HG02759 (cell line): ENCODE measurements at regions not wholly inside any gene's neighbourhood (a gene's known extent, or its start where the extent isn't known, plus 50 kb on each side); places are given as distances from the start of the nearest gene placed in this dataset.
"Not testable (repeated sequence)": the region's sequence is repeated elsewhere in the genome, so short reads cannot be mapped to it uniquely, and the experiment has no call there.

Source experiments
- ATAC-seq: cut with Tn5 transposase; IDR thresholded peaks from one replicate; pipeline ENCODE4 v1.9.1; 2021; ENCODE audit warnings: mild to moderate bottlenecking, moderate library complexity; ENCODE audit not compliant: unreplicated experiment

DNA sequence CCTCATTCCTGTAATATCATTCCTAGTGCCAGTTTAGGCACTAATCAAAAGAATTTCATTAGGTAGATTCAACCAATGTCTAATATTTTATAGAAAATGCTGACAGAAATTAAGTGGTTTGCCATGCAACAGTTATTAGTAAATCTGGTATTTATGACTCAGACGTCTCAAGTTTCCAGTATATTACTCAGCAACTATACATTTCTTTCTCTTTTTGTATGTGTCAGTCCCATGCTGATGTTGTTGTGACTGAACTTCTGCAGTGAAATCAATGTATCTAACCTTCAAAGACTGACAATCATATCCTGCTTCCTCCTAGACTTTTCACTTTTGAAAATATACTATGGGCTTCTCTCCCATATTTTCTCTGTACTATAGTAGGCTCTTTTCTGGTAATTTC lies 822.5 kb downstream of the NR2F1-AS1 start:
- no peak for ATAC-seq

DNA sequence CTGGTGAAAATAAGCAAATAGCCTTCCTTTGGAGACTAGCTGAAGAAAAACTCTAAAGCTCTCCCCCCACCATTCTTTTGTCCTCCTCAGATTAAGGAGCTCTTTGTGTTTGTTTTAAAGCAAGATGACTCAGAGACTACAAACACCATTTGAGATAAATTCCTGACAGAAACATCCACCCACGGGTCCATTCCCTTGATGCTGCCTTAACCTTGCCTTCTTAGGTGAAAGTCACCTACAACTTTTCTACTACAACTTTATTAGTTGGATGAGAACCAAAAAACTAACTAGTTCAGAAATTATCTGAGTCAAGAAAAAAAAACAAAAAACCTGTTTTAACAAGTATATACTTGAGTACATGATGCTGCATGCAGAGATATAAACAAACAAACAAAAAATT lies 831.1 kb downstream of the NR2F1-AS1 start:
- ATAC-seq: no peak

DNA sequence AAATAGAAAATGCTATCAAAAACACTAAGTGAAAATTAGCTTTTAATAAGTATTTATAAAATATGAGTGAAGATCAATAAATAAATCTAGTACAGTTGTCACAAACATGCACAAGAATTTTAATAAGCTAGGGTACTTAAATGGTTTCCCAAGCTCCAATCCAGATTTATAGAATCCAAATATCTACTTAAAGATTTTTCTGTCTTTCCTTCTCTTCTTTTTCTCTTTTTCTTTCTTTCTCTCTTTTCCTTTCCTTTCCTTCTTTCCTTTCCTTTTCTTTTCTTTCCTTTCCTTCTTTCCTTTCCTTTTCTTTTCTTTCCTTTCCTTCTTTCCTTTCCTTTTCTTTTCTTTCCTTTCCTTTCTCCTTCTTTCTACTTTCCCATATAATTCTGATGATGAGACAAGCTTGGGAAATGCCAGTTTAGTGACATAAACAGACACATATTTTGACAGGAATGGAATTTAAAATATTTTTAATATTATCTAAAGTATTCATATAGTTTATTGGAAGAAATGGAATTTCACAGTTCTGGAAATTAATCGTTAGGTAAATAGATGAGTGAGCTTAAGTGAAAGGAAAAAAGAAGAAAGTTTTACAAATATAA lies 832.8 kb downstream of the NR2F1-AS1 start:
- no peak for ATAC-seq

DNA sequence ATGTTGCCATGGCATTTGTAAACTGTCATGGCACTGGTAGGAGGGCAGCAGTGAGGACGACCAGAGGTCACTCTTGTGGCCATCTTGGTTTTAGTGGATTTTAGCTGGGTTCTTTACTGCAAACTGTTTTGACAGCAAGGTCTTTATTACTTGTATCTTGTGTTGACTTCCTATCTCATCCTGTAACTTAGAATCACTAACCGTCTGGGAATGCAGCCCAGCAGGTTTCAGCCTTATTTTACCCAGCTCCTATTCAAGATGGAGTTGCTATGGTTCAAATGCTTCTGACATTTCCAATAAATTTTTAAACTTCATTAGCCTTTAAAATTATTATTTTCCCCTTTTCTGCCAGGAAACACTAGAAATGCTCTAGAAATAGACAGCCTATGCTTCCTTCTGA lies 839.1 kb downstream of the NR2F1-AS1 start:
- no peak for ATAC-seq

DNA sequence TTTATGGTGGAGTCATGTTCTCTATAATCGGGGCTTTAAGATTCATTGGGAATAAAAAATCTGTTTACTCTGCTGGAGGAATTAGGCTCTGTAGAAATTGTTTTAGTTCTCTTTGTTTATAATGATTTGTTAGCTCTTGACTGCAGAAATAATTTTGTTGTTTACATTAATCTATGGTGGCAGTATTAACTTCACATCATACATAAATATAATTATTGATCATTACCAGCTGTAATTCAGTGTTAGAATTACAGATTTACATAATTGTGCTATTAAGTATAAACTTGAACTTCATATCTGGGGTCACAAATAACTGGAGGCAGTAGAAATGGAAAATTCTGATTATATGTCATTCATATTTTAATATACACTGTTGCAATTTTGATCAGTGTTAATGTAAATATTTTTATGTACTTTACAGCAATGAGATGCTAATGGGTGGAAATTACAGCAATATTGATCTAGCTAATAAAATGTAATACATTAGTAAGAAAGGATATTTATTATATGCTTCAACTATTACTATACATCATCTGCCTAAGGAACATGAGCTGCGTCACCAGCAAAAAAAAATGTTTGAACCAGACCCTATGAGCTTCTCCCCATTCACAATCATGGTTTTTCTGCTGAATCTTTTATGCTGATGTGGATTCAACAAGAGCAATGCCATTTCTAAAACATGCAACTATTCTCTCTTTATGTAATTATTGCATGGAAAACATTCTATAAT lies 846.6 kb downstream of the NR2F1-AS1 start:
- no peak for ATAC-seq

DNA sequence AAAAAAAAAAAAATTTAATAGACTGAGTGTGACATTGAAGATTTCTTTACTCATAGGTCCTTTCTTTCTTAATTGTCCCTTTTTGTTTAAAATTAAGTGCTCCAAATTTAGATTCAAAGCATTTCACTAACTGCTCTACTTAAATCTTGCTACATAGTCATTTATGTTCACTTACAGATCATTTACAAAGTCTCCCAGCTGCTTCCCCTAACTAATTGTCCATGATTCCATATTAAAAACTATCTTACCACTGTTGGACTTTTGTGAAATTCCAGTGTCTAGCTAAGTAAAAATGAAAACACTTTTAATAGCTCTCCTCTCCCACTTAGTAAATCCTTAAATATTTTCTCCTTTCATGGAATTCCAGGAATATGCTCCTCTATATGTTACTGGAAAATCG lies 850.5 kb downstream of the NR2F1-AS1 start:
- ATAC-seq: no peak

DNA sequence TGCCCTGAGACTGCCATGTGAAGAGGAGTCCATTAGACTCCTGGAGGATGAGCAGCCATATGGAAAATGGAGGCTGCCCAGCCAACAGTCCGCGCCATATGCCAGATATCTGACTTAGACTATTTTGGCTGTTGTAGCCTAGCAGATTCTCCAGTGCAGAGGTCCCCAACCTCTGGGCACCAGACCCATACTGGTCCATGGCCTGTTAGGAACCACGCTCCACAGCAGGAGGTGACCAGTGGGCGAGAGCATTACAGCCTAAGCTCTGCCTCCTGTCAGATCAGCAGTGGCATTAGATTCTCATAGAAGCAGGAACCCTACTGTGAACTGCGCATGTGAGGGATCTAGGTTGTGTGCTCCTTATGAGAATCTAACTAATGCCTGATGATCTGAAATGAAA lies 851.9 kb downstream of the NR2F1-AS1 start:
- ATAC-seq: no peak

DNA sequence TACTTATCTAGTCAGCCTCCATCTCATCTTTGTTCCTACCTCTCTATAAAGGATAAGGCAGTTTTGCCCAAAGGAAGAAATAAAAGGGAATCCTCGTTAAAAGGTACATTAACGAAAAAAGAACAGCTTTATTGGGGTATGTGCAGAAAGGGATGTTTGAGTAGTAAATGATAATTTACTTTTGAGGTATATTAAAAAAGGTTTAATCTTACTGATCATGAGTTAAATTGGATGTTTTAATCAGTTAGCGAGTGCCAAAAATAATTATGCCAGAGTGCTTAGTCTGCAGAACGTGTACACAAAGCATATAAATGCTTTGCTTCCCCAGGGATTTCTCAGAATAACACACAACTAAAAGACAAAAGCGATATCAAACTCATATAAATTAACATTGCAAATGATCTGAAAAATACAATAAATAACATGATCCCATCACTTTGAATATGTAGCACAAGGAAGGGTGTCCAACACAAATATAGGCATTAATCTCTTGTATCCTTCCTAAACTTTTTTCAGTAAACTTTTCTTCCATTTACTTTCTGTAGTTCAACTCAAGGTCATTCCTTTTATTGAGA lies 865.0 kb downstream of the NR2F1-AS1 start:
- no peak for ATAC-seq

DNA sequence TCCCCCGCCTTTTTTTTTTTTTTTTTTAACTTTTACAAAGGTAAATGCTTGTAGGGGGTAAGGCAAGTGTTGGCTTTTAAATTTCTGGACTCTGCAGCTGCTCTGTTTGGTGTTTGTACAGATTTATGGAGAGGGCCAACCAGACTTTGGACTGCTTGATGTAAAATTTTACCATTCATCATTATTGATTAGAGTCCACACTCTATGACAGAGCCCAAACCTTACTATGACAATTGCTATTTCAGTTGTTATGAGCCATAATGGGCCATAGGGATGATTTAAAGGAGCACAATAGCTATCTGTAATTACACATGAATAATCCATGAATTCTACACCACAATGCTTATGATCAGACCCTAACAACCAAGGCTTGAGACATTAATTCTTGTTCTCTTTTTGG lies 867.2 kb downstream of the NR2F1-AS1 start:
- ATAC-seq: no peak

DNA sequence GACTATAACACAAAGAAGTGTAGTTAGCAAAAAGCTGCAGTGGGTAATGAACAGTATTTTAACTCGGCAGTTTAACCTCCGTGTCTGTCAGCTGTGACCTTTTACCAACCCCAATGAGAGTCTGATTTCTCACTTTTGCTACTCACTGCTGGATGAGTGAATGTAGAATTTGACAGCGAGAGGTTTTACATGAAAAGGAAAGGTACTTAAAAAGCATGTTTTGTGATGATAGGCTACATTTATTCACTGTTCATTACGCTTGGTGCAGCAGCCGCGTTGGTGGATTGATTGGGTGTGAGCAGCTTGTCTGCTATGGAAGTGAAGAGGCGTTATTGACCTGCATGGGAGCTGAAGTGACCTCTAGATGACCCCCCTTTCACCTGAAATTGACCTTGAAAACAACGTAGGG lies 867.7 kb downstream of the NR2F1-AS1 start:
- no peak for ATAC-seq

DNA sequence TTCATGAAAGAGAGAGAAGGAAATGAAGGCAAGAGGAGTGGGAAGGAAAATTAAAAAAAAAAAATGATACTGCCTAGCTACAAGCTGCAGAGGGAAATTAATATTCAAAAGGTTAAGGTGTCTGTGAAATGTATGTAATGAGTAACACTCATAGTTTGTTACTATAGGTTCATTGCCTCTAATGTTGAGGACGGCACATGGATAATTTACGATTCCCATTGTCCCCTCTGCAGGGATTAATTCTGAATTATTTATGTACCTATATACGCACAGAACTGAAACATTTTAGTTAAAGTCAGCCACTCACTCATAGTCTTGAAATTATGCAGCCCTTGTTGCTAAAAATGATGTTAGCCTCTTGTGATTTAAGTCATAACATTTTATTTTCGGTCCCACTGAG lies 869.1 kb downstream of the NR2F1-AS1 start:
- no peak for ATAC-seq

DNA sequence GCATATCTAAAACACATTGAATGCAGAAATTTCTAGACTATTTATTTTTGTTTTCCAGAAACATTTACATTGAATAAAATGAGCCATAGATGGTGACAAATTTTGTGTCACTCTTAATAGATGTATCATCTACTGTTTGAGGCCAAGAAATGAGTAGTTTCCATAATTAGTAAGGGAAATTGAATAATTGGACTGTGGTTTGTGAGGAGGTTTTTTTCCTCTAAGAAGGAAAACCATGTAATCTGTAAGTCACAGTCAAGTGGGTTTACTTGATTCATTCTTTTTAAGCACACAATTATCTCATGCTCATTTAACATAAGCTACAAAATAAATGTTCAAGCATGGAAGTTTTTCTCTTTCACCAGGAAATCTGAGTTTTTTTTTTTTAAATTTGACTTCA lies 876.4 kb downstream of the NR2F1-AS1 start:
- no peak for ATAC-seq

DNA sequence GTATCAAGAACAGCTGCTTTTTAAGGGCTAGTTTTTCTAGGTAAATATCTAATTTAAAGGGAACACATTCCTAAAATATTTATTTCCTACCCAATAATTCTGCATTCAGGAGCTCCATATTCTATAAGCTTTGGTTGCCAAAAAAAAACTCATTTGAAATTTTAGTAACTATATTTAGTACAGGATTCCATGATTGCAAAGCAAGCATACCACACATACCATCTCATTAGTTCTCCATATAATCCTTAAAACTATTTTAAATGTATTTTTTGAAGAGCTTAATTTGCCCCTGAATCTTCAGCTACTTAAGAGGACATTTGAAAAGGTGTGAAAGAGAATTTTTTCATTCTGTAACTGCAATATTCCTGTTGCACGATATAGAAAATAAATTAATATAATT lies 877.0 kb downstream of the NR2F1-AS1 start:
- ATAC-seq: no peak

DNA sequence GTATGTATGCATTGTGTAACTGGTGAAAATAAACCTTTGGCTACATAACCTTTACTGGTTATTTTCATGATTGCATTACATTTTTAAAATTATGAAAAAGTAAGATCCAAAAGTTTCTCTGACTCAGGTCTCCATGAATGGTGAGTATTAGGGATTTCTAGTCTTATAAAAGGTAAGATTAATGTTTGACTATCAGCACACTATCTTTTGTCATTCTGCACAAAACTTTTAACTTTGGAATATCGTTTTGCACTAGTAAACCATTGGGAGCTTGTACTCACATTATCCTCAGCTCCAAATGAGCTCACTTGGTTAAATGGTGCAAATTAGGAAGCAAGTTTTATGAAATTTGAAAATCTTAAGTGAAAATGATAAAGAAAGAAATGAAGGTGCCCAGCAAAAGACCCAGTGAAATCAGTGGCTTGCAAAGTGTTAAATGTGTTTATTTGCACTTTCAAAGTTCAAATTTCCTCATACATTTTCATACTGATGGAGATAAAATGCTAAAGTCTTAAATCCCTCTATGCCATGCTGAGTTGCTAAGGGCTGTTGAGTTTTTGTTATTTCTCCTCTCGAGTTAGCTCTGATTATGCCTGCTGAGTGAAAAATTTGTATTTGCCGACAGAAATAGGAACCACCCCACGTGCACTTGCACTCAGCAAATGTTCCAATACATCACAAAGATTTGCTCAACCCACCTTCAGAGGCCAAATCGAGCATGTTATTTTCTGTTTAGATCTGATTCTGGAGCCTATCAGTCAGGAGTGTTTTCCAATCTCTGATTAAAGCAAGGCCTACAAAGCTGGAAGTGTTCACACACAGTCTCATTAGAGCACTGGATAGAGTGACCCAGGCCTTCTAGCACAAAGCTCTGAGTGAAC lies 885.7 kb downstream of the NR2F1-AS1 start:
- ATAC-seq: no peak

DNA sequence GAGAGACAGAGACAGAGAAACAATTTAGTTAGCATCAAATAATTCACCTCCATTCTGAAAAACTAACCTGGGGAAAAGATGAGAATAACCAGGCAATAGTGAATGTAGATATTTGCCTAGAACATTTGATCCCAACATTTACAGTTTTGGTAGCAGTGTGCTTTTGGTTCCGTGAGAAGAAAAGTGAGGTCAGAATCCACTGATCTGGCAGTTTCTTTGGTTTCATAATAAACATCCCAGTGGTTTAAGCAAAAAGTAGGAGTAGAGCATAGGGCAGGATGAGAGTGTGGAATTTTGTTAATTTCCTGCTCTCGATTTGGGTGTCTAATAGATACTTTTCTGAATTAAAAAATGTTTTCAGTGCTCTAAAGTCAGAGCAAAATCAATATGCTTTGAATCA lies 887.0 kb downstream of the NR2F1-AS1 start:
- no peak for ATAC-seq

DNA sequence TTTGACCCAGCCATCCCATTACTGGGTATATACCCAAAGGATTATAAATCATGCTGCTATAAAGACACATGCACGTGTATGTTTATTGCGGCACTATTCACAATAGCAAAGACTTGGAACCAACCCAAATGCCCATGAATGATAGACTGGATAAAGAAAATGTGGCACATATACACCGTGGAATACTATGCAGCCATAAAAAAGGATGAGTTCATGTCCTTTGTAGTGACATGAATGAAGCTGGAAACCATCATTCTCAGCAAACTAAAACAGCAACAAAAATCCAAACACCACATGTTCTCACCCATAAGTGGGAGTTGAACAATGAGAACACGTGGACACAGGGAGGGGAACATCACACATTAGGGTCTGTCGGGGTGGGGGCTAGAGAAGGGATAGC lies 889.1 kb downstream of the NR2F1-AS1 start:
- not testable (repeated sequence) for ATAC-seq

DNA sequence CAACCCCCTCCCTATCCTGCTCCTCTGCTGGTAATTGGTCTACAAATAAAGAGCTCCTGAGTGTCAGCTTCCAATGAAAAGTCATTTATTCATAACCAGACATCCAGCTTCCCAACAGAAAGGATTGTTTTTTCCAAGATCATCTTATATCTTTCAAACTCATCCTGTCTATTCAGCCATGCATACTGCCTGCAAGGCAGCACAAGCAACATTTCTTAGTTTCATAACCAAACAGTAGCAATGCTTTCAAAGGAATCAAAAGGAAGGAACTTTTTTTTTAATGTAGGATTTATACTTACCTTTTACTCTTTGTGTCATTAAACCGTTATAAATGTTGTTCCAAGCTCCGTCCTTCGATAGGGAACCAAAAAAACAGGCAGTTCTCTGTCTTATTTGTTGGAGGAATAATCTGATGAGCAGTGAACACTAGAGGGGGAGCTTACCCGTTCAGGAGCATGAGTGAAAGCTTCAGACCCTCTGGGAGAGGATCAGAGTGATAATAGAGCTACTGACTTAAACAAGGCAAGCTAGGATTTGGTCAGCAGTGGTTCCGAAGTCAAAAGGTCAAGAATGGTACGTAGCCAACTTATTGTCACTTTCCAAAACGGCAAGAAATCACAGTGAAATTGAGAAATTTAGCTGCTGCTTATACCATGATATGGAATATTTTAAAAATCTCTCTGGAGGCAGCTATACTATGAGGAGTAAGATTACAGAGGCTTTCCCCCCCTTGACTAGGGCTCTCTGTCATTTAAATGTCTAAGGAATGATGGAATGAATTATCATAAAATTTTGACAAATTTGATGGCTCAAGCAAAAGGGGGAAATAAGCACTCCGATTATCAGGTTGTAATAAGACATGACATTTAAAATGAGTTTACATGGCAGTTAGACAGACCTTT lies 892.9 kb downstream of the NR2F1-AS1 start:
- ATAC-seq: no peak

DNA sequence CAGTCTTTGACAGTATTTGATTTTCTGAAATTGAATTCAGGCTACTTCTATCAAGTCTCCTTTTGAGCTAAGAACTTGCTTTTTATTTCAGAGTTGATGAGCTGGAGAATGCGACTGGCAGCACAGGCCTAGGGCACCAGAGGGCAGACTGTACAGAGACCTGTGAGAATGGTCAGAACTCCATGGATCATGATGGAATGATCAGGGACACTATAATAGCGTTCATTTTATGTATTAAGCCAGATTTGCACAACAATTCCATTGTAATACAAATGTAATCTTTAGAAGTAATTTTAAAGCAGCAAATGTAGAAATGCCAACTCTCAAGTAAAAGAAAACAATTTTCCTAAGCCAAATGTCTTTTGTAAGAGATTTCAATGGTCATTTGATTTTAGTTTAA lies 902.4 kb downstream of the NR2F1-AS1 start:
- no peak for ATAC-seq

DNA sequence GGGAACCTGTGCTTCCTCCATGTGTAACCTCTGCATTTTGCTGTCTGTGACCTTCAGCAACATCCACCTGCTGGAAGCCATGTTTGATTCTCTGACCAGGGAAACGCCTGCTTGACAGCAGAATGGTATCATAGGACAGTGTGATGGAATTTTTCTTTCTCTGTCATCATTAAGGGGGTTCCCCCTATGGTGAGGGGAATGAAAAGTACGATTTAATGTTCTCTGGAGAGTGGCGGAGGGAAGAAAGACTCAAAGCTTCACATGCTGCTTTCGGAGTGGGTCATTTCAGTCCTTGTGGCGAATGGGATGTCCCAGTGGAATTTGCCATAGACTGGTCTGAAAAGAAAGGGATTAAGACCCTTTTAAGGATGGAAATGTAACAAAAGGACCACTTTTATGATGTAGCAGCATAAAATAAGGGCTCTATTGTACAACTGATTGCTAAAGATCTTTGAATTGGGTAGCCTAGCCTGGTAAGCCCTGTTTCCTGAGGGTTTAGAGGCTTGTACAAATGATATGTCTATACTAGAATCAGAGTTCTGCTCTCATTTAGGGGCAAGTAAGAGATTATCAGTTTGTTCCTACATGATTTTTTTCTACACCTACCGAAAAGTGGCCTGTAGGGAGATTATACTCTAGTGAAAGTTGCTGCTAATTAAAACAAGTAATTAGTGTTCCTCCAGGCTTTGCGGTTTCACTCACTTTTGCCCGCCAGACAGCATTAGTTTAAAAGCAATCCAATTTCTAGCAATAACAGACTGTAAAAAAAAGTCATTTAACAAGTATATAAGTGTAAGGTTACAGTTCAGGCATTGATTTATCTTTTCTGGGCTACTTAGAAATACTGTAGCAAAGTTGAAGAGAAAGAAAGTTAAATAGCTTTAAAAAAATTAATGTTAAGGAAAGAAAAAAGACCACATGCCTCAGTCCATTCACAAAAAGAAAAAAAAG lies 904.5 kb downstream of the NR2F1-AS1 start:
- no peak for ATAC-seq
